ENCODE measurements at regions not wholly inside any gene's neighbourhood (a gene's known extent, or its start where the extent isn't known, plus 50 kb on each side); places are given as distances from the start of the nearest gene placed in this dataset.

GRCh38 chr1:94299627-94300553 is 62.5 kb upstream of the ARHGAP29 start:
- TF ChIP-seq CTCF (IDR thresholded peaks at IDR 0.05) (no peak), POLR2A (IDR thresholded peaks at IDR 0.05) (no peak)
